ENCODE measurements at regions not wholly inside any gene's neighbourhood (a gene's known extent, or its start where the extent isn't known, plus 50 kb on each side); places are given as distances from the start of the nearest gene placed in this dataset.
"Not testable (repeated sequence)": the region's sequence is repeated elsewhere in the genome, so short reads cannot be mapped to it uniquely, and the experiment has no call there.

DNA sequence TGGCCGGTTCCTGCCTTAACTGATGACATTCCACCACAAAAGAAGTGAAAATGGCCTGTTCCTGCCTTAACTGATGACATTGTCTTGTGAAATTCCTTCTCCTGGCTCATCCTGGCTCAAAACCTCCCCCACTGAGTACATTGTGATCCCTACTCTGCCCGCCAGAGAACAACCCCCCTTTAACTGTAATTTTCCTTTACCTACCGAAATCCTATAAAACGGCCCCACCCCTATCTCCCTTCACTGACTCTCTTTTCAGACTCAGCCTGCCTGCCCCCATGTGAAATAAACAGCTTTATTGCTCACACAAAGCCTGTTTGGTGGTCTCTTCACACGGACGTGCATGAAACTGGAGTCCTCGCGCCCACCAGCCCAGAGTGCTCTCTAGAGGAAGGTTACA lies 166.5 kb downstream of the ADRA2C start:
- DNase-seq (ENCODE audit: low read depth) = not testable (repeated sequence)

DNA sequence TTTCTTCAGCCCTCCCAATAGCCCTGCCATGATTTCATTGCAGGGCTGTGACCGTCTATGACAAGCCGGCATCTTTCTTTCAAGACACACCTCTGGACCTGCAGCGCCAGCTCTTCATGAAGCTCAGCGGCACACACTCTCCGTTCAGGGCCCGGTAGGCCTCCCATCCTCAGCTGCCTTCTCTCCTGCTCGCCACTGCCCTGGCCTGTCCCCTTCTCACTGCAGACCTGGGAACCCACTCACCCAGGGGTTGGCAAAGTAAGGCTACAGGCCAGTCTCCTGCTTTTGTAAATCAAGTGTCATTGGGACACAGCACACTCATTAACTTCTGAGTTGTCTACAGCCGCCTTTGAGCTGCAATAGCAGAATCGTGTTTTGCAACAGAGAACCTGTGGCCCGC lies 169.2 kb downstream of the ADRA2C start:
- DNase-seq (ENCODE audit: low read depth) = not testable (repeated sequence)

DNA sequence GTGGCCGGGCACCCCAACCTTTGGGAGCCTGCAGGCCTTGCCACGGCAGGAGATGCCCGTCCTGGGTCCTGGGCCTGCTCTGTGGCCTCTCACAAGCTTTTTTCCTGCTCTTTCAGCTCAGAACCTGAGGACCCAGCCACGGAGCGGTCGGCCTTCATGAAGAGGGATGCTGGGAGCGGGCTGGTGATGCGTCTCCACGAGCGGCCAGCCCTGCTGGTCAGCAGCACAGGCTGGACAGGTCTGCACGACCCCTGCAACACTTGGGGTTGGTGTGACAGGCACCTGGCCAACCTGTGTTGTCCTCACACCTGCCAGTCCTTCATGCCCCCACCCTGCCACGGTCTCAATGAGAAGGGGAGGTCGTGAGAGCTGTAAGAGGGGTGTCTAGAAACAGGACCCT lies 170.0 kb downstream of the ADRA2C start:
- DNase-seq (ENCODE audit: low read depth) = no peak

DNA sequence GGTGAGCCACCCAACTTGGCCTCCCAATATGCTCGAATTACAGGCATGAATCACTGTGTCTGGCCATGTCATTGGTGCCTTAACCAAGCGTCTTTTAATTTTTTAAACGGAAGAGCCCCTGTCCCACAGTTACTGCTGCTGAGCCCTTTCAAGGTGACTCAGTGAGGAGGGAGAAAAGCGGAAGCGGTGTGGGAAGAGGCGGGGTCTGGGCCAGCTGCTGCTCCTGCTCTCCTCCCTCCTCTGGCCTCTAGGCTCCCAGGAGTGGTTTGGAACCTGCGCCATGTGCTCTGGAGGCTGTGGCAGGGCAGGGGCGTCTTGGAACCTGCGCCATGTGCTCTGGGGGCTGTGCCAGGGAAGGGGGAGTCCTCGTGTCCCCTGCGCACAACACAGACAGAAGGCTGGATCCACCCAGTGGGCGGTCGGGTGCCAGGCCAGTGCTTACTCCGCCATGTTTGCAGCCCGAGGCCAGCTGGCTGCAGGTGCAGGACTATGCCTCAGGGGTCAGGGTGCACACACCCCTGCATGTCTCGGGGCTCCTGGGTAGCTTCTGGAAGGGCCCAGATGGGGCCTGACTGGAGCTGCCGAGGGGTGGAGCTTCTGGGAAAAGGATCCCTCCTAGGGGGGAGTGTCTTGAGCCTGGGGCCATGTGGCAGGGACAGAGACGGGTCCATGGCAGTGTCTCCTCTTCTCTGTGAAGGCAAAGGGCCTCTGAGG lies 171.8 kb downstream of the ADRA2C start:
- not testable (repeated sequence) for DNase-seq (ENCODE audit: low read depth)

DNA sequence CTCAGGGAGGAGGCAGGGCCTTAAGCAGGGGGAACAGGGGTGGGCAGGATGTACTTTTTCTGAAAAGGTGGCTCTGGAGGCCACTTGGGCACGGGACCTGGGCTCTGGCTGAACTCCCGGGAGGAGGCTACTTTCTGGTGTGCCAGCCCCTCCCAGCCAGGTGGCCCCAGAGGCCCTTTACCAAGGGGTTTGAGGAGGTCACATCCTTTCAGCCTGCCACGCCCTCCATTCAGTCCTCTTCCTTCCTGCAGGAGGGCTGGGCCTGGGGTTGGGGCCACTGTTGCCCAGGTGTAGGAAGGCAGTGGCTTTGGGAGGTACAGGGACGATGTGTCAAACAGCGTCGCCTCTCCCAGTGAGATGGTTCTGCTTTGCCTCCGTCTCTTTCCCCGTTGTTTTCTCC lies 172.5 kb downstream of the ADRA2C start:
- not testable (repeated sequence) for DNase-seq (ENCODE audit: low read depth)

DNA sequence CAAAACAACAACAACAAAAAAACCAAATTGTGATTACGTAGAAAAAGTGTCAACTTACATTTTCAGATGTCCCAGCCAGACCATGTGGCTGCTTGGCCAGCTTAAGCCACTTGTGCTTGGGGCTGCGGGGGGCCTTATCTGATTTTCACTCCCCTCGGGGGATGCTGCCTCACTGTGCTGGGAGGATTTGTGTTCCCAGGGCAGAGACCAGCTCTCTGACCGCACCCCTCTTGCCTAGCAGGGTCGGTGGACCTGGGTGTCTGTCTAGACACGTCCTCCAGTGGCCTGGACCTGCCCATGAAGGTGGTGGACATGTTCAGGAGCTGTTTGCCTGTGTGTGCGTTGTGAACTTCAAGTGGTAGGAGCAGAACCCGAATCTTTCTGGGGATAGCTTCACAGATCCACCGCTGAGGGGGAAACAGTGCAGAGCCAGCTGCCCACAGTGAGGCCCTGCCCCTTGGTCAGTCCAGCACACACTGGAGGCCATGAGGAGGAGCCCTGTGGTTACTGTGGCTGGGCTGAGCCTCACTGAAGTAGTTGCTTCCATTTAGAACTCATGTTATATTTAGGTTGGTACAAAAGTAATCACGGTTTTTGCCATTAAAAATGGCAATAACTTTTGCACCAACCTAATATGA lies 173.9 kb downstream of the ADRA2C start:
- DNase-seq (ENCODE audit: low read depth) = not testable (repeated sequence)

DNA sequence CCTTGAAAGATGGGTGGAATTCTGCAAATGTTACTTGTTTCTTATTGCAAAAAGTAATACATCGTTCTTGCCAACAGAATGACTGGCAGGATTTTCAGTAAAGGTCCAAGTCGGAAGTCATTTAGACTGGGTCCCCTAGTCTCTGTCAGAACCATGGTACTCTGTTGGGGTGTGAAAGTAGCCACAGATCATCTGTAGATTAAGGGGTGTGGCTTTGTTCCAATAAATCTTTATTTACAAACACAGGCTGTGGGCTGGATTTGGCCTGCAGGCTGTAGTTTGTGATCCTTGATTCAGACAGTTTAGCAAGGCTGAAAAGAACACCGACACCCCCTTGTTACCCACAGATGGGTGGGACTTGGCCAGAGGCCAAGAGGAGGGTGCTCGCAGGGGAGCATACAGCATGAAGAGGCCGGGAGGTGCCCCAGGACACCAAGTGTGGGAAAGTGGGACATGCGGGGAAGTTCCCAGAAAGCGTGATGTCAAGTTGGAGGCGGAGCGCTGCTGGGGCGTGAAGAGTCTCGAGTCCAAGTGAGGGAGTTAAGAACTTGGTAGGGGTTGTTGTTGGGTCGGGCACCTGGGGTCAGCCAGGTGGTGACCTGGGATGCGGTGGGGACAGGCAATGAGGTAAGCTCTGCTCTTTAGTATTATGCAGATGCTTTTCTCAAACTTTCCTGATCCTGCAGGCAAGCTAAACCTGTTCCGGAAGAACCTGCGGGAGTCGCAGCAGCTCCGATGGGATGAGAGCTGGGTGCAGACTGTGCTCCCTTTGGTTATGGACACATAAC lies 175.7 kb downstream of the ADRA2C start:
- DNase-seq (ENCODE audit: low read depth) = not testable (repeated sequence)

DNA sequence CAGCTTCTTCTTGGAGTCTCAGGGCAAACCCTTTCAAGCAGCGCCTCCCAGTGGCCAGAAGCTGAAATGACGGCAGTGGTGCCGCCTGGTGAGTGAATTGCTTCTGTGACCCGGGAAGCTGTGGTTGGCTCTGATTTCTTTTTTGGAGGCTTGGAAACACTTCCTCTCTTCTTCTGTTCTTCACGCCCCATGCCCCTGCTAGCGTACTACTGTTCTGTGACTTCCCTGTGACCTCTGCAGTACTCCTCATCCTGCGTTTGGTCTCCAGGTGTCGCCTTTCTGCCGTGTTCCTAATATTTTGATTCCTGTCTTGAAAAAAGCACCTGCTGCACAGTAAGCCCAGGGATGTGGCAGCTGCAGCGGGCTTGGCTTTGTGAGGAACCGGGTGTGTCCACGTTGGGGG lies 176.4 kb downstream of the ADRA2C start:
- not testable (repeated sequence) for DNase-seq (ENCODE audit: low read depth)

DNA sequence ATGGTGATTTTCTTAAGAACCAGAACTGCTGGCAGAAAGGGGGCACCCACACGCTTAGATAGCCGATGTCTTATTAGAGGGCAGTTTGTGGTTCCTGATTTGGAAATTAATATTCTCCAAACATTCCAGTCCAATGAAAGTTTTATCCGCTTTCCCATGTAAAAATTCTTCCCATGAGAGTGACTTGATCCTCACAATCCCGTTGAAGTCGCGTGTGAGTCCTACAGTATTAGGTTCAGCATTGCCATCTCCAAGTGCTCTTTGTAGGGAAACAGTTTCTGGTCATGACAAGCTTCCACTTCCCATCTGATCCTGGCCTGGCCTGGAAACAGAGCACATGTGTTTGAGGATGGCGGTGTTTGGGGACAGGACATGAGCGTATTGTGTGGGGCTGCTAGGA lies 176.9 kb downstream of the ADRA2C start:
- not testable (repeated sequence) for DNase-seq (ENCODE audit: low read depth)

DNA sequence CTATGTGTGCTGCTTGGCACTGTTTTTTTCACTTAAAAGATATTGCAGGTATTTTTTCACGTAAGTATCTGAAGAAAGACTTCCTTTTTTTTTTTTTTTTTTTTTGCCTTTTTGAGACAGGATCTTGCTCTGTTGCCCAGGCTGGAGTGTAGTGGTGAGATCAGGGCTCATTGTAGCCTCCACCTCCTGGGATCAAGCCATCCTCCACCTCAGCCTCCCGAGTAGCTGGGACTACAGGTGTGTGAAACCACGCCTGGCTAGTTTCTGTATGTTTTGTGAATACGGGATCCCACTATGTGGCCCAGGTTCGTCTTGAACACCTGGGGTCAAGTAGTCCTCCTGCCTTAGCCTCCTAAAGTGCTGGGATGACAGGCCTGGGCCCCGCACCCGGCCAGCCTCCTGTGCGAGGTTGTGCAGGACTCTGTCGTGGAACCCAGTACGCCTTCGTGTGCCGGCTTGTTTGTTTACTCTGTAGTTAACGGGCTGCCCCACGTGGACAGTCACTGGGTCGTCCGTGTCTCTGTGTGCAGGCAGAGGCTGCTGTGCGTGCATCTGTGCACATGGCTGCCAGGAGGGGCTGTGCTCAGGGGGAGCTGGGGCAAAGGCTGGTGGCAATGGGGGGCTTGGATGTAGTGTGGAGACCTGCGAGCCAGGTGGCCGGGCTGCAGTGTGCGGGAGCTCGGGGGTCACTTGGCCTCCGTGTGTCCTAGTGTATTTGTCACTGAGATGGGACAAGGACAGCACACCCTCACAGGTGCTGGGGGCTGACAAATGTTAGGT lies 179.5 kb downstream of the ADRA2C start:
- DNase-seq (ENCODE audit: low read depth) = no peak

DNA sequence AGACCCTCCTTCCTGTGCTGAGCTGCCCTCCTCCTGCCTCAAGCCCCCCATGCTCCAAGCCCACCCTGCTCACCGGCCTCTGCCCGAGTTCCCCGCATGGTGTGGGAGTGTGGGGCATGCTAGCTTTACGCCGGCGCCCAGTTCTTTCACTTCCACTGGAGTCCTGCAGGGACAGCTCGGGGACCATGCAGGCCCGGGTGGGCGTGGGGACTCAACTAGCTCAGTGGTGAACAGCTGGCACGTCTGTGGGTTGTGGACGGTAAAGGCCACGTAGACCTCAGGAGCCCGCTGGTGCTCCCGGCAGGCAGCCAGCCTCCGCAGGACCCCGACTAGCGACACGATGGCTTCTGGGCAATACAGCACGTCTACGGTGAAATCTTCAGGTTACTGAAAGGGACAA lies 180.4 kb downstream of the ADRA2C start:
- not testable (repeated sequence) for DNase-seq (ENCODE audit: low read depth)

DNA sequence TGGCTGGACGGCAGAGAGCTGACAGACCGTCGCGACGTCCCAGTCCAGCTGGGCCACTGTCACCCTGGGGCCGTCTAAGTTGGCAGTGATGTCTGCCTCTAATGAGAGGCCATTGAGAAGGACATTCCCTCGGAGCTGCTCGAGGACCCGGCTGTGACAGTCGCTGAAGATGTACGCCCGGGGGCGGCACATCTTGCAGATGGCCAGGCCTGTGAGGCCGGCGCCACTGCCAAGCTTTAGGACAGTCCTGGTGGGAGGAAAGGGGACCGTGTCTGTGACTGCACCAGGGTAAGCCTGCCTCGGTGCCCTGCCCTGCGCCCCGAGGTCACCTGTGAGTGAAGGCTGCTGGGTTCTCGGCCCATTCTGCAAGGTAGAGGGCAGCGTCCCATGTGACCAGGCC lies 181.6 kb downstream of the ADRA2C start:
- not testable (repeated sequence) for DNase-seq (ENCODE audit: low read depth)

DNA sequence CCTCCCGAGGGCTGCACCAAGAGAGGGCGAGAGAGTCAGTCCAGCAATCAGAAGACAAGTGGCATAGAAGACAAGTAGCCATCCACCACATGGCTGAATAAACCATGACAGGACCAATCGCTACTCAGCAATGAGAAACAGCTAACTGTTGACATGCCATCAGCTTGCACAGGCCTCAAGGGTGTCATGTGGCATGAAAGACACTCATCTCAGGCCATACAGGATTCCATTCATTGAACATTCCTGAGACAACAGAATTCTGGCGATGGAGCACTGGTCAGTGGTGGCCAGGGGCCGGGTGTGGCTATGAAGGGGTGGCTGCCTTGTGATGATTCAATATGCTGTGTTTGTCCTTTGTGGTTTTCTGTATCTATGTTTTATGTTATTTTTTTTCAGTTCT lies 182.0 kb downstream of the ADRA2C start:
- DNase-seq (ENCODE audit: low read depth) = not testable (repeated sequence)

DNA sequence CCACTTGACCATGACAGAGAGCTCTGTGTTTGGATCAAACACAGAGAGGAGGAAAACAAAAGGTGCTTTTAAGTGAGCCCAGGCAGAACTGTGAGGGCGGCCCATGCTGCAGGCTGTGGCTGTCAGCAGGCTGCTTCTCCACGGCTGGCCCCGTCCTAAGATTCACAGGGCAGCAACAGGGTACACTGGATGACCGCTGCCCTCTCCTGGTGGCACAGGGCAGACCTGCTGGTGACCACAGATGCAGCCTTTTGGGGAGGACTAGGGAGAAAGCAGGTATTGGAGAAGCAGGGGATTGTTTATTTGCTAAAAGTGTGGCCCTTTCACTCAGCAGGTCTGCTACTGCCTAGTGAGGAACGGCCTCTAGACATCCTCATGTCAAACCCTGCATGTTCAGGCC lies 183.7 kb downstream of the ADRA2C start:
- not testable (repeated sequence) for DNase-seq (ENCODE audit: low read depth)

DNA sequence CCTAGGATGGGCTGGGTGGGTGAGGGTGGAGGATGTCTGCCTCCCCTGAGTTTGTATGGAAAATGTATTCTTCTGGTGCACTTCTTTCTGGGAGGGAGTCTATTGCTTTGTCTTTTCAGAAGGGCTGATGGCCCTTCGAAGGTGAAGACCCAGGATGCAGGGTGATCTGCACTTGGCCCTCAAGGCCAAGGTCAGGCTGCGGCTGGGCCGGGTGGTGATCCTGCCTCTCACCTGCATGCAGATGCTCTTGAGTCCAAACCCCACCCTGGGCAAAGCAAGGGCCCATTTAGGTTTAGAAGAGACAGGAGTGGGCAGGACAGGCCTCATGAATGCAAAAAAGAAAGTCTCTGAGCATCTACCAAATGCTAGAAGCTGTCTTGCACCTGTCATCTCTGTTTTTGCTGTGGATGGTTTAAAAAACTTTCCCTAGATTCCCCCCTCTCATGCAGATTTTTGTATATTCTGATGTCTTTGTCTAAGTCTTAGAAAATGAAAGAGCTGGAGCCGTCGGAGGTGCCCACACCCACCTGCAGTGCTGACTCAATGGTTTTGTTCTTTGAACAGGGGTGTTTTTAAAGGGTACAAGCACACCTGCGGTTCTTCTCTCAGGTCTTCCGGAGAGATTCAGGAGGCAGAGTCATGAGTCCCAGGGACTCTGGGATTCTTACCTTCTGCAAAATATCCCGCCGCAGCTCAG lies 186.4 kb downstream of the ADRA2C start:
- not testable (repeated sequence) for DNase-seq (ENCODE audit: low read depth)

DNA sequence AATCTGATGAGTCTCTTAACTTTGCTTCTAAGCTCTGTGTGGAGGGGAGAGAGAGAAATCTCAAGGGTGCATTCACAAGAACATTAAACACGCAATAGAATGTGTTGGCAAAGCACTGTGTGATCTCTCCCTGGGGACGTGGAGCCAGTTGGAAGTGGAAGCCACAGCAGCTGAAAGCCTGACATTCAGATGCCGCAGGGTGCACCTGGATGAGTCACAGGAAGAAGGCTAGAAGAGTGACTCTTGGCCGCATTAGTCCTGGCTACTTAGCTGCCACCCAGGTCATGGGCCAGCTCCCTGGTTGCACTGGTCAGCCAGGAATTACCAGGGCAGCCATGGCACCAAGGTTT lies 186.9 kb downstream of the ADRA2C start:
- not testable (repeated sequence) for DNase-seq (ENCODE audit: low read depth)

DNA sequence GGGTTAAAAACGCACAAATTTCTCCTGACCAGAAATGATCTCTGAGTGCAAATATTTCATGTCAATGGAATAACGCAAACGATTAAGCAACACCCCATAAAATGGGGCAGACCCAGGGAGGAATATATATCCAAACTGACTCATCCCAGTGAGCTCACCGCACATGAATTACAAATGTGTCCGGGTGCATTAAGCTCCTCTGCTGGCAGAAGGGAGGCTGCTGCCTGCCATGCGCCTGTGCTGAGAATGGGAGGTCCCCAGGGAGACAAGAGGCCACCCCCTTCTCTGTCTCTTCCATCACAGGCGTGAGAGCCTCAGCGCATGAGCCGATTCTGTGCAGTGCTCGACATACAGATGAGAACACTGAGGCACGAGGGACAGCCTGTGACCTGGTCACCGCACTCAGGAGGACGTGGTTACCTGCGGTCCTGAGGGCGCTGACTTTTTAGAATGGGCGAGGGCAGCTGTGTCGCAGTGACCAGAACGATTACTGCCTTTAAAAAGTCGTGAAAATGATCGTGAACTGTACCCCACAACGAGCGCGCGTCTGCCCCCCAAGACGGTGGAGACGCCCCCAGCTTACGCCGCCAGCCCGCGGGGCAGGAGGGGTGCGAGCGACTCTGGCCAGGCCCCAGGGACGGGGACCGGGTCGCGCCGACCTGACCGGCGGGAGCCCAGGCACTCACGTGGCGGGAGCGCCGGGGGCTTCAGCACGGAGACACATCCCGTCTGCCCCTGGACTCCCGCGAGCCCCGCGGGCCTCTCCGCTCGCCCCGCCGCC lies 188.5 kb downstream of the ADRA2C start:
- DNase-seq (ENCODE audit: low read depth) = peak; percentile 40

DNA sequence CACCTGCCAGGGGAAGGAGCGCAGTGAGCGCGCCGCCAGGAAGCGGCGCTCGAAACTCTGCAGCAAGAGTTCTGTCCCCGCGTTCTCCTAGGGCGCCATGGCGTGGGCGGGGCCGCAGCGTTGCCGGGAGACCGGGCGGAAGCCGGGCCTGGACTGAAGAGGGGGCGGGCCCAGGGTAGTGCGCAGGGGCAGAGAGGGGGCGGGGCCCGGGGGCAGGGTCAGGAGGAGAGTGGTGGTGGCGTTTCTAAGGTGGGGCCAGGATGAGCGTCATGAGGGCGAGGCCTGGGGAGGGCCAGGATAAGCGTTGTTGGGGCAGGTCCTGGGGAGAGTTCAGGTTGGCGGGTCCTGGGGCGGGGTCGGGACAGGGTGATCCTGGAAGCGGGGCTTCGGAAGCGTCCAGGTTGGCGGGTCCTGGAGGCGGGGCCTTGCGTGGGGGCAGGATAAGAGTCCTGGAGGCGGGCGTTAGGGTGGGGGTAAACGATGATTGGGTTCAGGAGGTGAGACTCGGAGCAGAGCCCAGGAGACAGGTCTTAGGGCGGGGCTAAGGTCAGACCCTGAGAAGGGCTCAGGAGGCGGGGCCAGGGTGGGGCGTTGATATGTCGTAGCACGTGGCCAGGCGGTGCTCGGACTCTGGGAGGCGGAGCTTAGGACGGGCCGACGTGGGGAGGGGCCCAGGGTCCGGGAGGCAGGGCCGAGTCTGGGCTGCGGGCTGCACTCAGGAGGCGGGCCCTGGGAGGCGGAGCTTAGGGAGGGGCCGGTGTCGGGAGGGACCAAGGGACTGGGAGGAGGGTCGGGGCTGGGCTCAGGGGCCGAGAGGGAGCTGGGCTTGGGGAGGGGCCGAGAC lies 189.4 kb downstream of the ADRA2C start:
- DNase-seq (ENCODE audit: low read depth) = peak; percentile 96

DNA sequence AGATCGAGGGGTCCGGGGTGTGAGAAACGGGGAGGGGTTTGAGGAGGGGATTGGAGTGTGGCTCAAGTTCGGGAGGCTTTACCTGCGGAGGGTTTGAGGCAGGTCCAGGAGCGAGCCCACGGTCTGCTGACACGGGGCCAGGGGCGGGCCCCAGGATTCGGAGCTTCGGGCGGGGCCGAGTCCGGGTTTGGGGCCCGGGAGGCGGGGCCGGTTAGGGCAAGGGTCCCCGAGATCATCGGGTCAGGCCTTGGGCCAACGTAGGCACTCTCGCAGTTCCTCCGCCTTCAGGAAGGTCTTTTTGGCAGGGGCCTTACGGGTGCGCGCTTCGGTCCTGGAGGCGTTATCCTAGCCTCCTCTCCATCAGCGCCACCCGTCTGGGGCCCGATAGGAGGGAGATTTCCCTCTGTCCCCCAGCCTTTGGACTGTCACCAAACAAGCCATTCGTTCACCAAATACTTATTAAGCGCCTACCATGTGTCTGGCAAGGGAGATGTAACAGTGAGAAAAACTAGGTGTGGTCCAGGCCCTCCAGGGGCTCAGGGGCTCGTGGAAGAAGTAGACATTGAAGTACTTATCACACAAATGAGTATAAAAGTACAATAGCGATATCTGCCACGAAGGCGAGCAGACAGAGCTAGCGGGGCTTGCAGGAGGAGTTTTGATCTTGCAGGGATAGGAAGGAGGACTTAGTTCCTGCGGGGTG lies 190.1 kb downstream of the ADRA2C start:
- DNase-seq (ENCODE audit: low read depth) = not testable (repeated sequence)

All from stimulated activated CD8-positive, alpha-beta memory T cell treated with anti-CD3 and anti-CD28 coated beads, Interleukin-15, amount 100 ng/mL, for 24 hours (primary cell).